NCI-H345 treated with DMSO at 0.1 percent for 48 hours (cell line): ENCODE measurements at regions not wholly inside any gene's neighbourhood (a gene's known extent, or its start where the extent isn't known, plus 50 kb on each side); places are given as distances from the start of the nearest gene placed in this dataset.

Experiments used
- DNase-seq: peaks from one replicate; lab custom pipeline; 2025; ENCODE audit not compliant: unreplicated experiment; lab: John Stamatoyannopoulos, UW

DNA sequence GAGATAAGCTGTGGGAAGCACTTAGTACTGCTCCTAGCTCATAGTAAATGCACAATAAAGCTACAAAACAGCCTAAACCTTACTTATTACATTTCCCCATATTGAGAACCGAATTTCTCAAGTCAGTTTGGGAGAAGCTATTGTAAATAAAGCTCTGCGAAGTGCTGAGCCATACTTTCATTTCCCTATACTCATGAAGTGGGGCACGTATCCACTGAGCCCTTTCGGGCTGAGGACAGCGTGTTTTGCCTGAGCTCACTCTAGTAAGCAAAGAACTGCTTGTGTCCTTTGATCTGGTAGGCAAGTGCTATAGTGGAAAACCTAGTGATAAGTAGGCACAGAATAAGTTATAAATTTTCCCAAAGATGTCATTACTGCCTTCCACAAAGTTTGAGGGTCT lies 165.0 kb downstream of the RSL24D1 start:
- no peak for DNase-seq

DNA sequence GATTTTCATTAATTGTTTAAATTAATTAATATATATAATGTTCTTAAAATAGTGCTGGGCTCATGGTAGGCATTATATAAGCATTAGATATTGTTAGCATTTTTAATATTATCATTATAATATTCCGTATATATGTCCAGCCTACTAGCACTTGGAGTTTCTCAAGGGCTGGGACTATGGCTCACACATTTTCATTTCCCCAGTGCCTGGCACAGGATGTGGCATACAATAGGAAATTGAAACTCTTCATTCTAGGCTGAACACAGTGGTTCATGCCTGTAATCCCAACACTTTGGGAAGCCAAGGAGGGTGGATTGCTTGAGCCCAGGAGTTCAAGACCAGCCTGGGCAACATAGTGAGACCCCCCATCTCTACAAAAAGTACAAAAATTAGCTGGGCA lies 170.4 kb downstream of the RSL24D1 start:
- DNase-seq, result no peak

DNA sequence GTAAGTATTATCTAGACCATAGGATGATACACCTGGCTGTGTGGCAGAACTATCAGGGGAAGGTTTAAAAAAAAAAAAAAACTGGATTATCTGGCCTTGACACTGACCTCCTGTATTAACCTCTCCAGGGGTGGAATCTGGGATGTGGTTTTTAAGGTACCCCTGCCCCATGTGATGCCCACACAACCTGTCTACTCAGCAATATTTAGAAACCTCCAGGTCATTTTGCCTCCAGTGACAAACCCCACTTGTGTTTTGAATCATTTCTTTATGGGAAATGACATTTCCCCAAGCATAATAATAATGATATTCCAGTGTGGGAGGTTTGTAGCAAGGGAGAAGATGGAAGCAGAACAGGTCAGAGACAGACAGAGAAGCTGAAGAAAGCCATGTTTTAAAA lies 179.1 kb downstream of the RSL24D1 start:
- DNase-seq, result no peak

DNA sequence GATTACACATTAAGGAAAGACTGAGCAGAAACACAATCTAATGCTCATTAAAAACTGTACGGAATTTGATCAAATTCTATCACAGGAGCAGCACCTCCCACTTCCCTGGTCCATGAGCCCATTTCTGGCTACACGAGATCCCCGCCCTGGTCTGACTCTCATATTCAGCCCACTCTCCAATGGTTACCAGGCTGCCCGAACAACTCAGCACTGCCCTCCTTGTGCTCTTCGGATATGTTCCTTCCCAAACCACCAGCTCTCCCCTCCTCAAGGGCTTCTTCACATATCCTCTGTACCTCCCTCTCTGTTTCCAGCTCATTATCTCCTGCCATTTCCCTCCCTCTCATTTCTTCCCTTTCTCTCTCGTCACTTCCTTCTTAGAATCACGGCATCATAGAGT lies 180.5 kb downstream of the RSL24D1 start:
- DNase-seq, result no peak

DNA sequence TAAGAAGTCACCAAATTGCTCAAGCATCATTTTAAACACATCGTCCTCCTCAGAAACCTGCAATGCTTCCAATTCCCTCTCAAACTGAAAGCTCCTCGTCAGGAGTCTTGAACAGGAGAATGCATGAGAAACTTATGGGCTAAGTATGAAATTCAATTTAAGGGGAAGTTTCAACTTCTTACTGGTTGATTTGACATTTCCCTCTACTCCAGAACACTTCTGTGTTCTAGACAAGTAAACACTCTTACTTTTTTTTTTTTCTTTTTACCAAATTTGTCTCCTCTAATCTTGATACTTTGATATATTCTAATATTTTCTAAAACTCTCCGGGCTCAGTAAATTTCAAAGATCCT lies 181.7 kb downstream of the RSL24D1 start:
- DNase-seq, result no peak

DNA sequence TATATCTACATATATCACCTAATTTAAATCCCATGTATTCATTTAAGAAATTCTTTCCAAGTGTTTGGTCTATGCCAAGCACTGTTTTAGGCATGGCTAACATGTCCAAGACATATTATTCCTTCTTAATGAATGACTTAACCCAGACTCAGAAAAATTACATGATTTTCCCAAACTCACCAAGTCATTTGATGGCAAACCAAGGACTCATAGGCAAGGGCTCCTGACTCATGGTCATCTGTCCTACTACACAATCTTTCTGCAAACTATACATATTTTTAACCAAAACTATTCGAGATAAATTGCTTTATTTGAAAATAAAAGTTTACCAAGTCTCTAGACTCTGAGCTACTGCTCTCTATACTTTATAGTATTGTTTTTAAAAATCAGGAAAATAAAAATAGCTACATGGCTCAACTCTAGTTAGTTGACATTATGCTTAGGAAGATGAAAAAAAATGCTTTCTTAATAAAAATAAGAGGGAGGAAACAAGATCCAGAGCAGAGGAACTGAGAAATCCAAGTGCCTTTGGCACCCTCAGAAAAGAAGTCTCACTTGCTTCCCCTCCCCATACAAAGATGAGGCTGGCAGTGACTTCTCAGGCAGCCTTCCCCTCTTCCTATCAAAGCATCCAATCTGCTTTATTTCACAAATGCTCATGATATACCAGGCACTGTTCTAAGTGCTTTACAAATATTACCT lies 182.2 kb downstream of the RSL24D1 start:
- no peak for DNase-seq

DNA sequence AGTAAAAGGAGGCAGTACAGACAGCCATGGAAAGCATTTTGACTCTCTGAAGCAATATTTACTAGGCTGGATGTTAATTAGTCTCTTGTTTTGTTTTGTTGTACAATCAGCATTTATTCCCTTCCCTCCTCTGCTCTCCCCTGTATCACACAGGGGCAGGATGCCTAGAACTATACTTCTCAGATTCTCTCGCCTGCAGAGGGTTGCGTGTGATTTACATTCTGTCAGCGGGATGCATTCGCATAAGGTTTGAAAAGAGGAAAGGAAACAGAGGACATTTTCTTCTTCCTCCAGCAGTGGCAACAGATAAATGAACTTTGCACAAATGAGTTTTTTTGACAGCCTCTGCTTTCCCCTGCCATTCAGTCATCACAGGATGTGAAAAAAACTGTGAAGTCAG lies 188.3 kb downstream of the RSL24D1 start:
- DNase-seq, result no peak

DNA sequence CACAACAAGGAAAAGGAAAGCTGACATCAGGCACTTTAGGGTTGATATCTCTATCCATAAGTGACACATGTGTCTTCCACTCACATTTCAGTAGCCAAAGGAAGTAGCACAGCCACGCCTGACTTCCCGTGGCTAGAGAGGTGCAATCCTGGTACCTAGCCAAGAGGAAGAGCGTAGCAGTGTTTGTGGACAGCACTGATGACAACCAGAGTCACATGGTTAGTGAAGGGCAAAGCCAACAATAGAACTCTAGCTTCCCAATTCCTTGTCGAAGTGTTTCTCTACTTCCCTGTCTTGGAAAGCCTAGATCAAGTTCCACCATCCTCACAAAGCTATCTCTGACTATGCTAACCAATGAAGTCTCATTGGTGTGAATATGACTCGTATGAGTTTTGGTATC lies 189.2 kb downstream of the RSL24D1 start:
- no peak for DNase-seq

DNA sequence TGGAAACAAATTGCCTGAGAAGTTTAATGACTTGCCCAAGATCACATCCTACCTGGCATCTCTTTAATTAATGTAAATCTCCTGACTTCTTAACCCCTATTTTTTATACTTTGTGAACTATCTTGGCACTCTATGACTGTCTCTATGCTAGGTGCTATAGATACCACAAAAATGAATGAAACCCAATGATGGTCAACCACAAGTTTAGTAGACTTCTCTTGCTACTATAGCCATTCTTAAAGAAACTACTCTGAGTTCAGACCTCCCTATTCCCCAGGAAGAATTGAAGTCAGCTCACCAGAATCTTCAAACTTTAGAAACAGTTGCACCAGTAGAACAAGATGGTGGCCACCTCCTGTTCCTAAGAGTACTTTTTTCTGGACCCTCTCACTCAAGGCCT lies 191.1 kb downstream of the RSL24D1 start:
- no peak for DNase-seq

DNA sequence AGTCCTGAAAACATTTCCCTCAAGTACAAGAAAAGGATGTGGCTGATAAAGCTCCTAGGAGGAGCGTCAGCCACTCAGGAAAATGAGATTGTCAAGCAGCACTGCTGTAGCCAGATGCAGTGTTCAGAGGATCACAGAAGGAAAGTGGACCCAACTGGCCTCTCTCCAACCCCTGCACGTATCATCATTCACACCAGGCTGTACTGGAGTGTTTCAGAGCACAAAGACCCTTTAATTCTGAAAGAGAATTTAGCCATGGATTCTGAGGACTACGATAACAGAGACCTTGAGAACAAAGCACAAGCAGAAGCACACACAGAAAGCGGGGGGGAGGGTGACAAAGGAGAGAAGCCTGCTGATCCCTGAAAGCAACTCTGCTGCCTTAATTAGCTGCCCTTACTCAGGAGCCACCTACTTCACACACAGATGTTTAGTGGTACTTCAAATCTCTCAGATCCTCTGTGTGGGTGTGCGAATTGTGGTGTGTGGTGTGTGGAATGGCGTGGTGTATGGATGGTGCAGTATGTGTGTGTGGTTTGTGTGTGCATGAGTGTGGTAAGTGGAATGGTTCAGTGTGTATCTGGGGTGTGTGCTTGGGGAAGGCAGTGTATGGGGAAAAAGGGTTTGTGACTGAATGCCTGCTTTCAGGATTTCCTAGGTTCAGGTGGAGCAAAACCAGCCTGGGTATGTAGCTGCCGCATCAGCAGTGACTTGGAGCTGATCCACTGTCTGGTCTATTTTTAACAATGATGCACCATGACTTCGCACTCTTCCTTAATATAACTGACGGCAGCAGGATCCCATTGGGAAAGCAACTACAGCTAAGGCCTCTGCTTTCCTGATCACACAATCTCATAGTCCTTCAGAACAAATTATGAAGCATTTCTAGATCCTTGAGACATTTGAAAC lies 192.5 kb downstream of the RSL24D1 start:
- no peak for DNase-seq

DNA sequence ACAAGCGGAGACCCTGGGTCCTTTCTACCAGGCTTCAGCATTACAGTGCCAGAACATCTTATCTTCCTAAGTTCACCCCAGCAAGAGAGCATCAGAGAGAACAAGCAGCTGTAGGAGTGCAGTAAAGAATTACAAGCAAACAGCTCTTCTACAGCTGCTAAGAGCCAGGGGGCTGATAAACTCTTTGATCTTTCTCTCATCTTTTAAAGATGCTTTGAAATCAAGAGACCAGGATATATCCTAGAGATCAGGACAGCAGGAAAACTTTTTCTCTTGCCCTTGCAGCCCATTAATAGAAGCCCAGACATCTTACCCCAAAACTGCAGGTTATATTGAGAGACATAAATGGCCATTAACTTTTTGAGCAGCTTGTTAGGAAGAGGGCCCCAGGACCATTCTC lies 198.1 kb downstream of the RSL24D1 start:
- no peak for DNase-seq

DNA sequence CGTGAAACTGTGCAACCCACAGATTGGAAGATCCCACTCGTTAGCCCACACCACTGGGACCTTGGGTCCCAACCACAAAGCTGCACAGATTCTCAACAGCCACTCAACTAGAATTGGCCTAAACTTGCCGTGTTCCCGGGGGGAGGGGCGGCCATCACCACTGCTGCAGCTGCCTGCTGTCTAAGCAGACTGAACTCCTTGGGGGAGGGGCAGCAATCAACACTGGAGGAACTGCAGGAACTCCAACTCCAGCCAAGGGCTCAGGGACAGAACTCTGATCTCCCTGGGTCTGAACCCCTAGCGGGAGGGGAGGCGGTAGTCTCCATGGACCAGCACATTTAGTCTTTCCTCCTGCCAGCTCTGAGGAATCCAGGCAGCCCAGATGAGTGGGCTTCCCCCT lies 205.9 kb downstream of the RSL24D1 start:
- DNase-seq, result no peak

DNA sequence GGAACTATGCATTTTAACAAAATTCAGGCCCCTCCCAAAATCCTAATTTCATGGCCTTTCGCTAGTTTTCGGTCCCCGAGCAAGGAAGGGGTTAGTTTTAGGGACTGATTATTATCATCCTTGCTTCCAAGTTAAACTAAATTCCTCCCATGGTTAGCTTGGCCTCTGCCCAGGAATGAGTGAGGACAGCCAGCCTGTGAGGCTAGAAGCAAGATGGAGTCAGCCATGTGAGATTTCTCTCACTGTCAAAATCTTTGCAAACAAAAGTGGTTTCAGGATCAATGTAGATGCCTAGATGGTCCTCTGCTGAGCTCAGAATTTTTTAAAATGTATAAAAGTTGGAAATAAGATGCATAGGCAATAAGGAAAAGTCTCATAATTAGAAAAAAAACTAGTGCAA lies 208.9 kb downstream of the RSL24D1 start:
- no peak for DNase-seq

DNA sequence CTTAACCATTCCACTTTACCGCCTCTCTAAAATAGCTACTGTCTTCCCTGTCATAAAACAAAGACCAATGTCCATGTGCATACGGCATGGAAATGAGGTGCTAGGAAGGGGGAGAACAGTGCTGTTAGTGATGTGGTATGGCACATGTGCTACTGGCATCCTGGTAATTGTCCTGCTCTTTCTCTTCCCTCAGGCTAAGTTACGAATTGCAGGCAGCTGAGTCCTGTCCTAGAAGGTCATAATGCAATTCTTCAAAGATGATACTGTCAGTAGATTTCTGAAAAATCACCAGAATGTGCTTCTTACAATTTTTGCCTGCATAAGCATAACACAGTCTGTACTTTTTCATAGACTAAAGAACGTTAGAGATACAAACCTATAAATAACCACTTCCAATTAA lies 216.8 kb downstream of the RSL24D1 start:
- DNase-seq, result no peak

DNA sequence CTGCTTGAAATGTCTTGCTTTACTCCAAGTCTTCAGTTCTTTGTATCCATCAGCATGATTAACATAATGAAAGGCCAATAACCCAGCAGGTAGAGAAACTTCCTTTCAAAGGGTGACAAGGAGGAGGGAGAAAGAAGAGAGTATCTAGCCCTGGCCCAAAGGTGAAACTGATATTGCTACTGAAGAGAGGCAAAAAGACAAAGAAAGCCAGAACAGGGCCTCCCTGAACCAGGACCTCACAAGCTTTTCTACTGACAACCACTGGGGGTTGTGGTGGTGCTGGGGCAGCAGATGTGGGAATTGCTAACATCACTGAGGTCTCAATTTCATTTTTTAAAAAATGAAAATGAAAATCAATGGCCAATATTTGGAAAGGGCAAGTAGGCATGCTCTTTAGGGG lies 234.1 kb downstream of the RSL24D1 start:
- no peak for DNase-seq

DNA sequence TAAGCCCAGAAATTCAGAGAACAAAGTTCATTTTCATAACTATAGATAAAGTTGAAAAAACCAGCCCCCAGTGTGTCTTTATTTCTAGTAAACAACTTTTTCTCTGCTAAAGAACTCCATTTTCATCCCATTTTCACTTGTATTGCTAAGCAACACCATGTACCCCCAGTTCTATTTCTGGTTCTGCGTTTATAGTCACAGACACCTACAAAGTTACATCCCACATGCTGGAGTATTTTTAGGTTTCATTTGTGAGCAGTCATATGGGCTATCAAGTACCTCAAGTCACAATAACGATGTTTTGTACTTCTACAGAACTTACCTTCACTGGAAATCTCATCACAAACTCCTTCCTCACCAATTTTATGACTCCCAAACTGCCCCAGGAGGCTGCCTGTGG lies 236.5 kb downstream of the RSL24D1 start:
- DNase-seq, result no peak

DNA sequence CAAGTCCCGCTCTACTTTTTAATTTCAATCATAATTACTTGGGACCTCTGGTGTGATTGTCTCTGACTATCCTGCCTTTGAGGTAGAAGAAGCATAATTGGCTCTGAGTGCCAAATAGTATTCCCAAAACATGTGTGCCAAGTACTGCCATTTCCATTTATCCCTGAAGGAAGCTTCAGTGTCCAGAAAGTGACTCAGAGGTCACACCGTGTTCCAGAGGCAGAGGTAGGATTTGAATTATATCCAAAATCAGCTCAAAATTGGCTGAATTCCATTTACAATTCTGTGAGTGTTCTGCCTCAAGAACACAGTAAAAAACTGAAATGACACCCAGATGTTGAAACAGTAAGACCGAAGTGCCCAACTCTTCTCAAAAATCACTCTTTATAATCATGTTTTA lies 255.3 kb downstream of the RSL24D1 start:
- DNase-seq, result no peak

DNA sequence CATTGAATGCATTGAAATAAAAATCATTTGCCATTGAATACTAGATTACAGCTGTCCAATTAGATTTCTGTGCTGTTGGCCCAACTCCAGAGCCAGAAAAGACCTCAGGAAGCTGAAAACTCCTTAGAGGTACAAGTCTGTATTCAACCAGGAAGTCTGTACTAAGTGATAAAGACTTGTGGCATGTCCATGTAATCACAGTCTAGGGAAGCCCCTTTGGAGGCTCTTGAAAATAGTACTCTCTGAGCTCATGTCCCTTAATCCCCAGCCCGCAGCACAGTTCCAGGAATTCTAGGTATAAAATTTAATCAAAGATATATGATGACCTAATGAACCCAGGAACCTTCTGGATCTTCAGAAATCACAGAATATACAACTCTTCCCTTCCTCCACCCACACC lies 279.4 kb downstream of the RSL24D1 start:
- DNase-seq, result no peak

DNA sequence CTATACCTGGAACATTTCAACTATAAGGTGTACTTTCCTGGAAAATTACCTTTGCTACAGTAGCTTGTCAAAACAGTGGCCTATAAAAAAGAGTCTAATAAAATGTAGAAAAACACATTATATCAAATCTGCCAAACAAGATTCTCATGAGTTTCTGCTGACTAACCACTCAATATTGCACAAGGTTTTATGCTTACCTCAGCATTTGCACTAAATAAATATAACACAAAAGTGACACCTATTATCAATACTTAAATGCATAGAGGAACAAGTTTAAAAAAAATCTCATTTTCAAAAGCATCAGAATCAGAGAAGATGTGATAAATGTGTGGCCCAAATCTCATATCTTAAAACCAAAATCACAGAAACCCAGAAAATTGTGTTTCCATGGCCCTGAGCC lies 281.4 kb downstream of the RSL24D1 start:
- DNase-seq, result no peak

DNA sequence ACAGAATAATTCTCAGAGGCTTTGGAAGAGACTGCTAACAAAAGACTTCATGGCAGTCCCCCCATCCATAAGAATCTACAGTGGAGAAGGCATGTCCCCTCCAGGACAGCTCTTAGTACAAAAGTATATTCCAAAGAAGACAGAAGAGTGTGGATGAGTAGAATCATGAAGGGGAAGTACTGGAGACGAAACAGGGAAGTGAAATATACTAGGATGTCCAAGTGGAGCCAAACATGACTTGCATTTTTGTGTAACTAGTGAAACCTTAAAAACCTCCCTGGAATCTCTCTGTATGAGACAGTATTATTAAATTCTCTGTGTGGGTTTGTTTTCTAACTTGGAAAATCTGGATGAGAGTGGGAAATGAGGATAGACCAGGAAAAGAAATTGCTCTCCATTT lies 312.4 kb downstream of the RSL24D1 start:
- DNase-seq, result no peak

DNA sequence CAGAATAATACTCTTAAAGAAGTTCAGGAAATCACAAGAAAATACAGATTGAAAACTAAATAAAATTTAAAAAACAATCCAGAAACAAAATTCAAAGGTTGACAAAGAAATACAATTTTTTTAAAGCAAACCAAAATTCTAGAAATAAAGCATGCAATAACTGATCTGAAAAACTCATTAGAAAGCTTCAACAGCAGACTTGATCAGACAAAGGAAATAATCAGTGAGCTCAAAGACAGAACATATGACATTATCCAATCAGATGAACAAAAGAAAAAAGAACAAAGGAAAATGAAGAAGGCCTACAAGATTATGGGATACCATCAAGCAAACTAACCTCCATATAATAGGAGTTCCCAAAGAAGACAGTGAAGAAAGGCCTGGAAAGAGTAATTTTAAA lies 336.8 kb downstream of the RSL24D1 start:
- no peak for DNase-seq

DNA sequence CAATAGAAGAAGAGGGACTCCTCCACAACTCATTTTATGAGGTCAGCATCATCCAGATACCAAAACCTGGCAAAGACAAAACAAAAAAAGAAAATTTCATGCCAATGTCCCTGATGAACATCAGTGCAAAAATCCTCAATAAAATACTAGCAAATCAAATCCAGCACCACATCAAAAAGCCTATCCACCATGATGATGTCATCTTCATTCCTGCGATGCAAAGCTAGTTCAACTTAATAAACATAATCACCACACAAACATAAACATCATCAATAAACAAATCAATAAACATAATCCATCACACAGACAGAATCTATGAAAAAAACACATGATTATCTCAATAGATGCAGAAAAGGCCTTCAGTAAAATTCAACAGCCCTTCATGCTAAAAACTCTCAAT lies 342.1 kb downstream of the RSL24D1 start:
- DNase-seq, result no peak

DNA sequence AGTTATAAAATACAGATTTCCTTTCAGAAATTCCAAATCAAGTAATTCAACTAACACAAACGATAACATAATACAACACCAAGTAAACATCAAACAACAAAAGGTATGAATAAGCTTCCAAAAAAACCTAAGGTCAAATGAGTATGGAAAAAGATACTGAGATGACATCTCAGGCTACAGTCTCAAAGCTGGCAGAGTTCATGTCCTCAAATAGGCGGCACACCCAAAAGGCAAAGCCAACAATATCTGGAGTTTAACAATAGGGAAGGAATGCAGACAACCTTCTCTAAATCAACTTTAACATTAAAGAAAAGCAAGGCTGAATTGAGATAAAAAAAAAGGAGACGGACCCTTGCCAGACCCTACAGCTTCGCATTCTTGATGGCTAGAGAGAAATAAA lies 346.6 kb downstream of the RSL24D1 start:
- DNase-seq, result no peak
